ENCODE measurements at regions not wholly inside any gene's neighbourhood (a gene's known extent, or its start where the extent isn't known, plus 50 kb on each side); places are given as distances from the start of the nearest gene placed in this dataset.

DNA sequence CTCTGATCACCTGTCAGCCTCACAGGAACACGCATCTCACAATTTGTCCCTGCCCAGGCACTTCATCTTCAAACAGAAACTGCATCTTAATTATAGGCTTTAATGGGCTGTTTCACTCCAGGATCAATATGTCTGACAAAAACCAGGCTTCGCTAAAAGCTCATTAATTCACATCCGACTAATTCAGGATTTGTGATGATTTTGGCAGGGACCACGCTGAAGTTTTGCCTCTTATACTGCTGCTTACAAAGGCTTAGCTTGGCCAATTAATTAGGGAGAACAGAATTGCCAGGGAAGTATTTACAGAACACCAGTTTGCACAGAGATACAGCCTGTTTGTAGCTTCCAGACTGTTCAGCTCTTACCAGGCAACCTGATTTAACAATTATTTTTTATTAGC lies 541.0 kb upstream of the SPTLC3 start:
- ATAC-seq (no peak), DNase-seq (no peak)
- TF ChIP-seq POLR2A (IDR thresholded peaks at IDR 0.05) = no peak
- TF ChIP-seq, protein P1, sequence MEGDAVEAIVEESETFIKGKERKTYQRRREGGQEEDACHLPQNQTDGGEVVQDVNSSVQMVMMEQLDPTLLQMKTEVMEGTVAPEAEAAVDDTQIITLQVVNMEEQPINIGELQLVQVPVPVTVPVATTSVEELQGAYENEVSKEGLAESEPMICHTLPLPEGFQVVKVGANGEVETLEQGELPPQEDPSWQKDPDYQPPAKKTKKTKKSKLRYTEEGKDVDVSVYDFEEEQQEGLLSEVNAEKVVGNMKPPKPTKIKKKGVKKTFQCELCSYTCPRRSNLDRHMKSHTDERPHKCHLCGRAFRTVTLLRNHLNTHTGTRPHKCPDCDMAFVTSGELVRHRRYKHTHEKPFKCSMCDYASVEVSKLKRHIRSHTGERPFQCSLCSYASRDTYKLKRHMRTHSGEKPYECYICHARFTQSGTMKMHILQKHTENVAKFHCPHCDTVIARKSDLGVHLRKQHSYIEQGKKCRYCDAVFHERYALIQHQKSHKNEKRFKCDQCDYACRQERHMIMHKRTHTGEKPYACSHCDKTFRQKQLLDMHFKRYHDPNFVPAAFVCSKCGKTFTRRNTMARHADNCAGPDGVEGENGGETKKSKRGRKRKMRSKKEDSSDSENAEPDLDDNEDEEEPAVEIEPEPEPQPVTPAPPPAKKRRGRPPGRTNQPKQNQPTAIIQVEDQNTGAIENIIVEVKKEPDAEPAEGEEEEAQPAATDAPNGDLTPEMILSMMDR (IDR thresholded peaks at IDR 0.05) = no peak
- no peaks in the 10 kb centered on the region for H3K4me1 ChIP-seq
- H3K9me3 ChIP-seq = no peaks in the 10 kb centered on the region
- H3K4me3 ChIP-seq = no peak overlapping the region
- no peak overlapping the region for H3K27ac ChIP-seq
- WGBS, 2 donors = 34 to 42% methylated on average over 4 of the region's 4 CpGs
- intact Hi-C loops (cut with DNase I) = no loop called here
- H3K36me3 ChIP-seq (replicated peaks in 1 of 2; ENCODE audit: insufficient read depth in 1 of 2, low read depth in 2 of 2) = no peaks in the 10 kb centered on the region
- no peaks in the 10 kb centered on the region for H3K27me3 ChIP-seq

DNA sequence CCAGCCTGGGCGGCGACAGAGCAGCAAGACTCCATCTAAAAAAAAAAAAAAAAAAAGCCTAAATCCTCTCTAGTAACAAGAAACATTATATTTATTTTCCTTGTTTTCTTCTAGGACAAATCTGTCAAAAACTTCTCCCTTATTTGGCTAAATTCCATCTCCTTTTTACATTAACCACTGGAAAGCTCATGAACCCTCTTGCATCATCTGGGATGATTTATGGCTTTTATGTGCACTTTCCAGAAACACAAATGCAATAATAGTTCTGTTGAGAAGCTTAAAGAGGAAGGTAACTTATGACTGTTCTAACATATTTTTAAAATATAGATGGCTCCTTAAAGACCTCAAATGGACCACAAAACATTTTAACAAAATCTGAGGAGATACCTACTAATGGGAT lies 526.1 kb upstream of the SPTLC3 start:
- Histone ChIP-seq H3K9me3 (no peaks in the 10 kb centered on the region), H3K36me3 (replicated peaks in 1 of 2; ENCODE audit: insufficient read depth in 1 of 2, low read depth in 2 of 2) (no peaks in the 10 kb centered on the region), H3K27ac (no peak overlapping the region), H3K4me1 (no peaks in the 10 kb centered on the region), H3K27me3 (no peaks in the 10 kb centered on the region), H3K4me3 (no peak overlapping the region)
- 87 to 93% methylated on average over 2 of the region's 2 CpGs for WGBS, 2 donors
- TF ChIP-seq, protein P1 (IDR thresholded peaks at IDR 0.05) = no peak
- DNase-seq (no peak), ATAC-seq (no peak)
- intact Hi-C loops (cut with DNase I) = no loop called here

DNA sequence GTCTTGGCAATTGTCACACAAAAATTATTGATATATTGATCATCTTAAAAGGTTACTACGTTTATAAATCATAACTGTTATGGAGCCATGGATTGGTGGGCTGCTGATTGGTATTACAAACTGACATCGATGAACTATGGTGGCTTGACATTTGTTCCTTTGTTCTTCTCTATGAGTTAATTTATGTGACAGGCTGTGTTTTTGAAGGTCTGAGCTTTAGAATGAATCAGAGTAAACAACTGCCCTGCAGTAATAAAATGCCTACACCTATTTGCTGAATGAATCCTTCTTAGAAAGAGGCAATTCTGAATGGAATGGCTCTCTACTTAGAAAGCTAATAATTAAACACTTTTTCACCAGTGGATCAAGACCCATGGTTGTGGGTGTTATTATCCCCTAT lies 506.3 kb upstream of the SPTLC3 start:
- no peak overlapping the region for H3K4me3 ChIP-seq
- no peaks in the 10 kb centered on the region for H3K4me1 ChIP-seq
- H3K27ac ChIP-seq = no peak overlapping the region
- 50 to 61% methylated on average over 2 of the region's 2 CpGs for WGBS, 2 donors
- DNase-seq = no peak
- no peak for ATAC-seq
- intact Hi-C loops (cut with DNase I) = no loop called here
- H3K27me3 ChIP-seq = no peaks in the 10 kb centered on the region
- no peaks in the 10 kb centered on the region for H3K36me3 ChIP-seq (replicated peaks in 1 of 2; ENCODE audit: insufficient read depth in 1 of 2, low read depth in 2 of 2)
- no peak for TF ChIP-seq POLR2A (IDR thresholded peaks at IDR 0.05)
- TF ChIP-seq, protein P1 (IDR thresholded peaks at IDR 0.05) = no peak
- H3K9me3 ChIP-seq = no peaks in the 10 kb centered on the region

DNA sequence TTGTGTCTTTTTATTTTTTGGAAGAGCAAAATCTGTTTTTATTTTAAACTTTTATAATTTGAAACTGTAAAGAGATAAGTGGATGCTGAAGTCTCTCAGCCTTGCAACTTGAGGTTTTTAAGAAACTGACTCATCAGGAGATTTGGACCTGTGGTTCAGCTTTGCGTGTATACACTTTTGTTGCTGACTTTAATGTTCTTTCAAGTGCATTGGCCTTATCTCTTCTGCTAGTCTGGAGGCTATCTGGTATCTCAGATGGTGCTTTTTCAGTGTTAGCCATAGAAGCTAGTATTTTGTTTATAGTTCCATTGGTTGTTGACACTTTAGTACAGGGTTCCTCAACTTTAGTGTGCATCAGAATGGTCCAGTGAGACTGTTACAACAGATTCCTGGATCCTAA lies 504.0 kb upstream of the SPTLC3 start:
- Histone ChIP-seq H3K4me3 (no peak overlapping the region), H3K4me1 (no peaks in the 10 kb centered on the region), H3K36me3 (replicated peaks in 1 of 2; ENCODE audit: insufficient read depth in 1 of 2, low read depth in 2 of 2) (no peaks in the 10 kb centered on the region), H3K27ac (no peak overlapping the region), H3K9me3 (no peaks in the 10 kb centered on the region), H3K27me3 (no peaks in the 10 kb centered on the region)
- no peak for ATAC-seq
- intact Hi-C loops (cut with DNase I) = no loop called here
- DNase-seq = no peak
- no peak for TF ChIP-seq POLR2A (IDR thresholded peaks at IDR 0.05)
- TF ChIP-seq, protein P1 (IDR thresholded peaks at IDR 0.05) = no peak
- WGBS, 2 donors = 86 to 87% methylated on average over 1 of the region's 1 CpG

DNA sequence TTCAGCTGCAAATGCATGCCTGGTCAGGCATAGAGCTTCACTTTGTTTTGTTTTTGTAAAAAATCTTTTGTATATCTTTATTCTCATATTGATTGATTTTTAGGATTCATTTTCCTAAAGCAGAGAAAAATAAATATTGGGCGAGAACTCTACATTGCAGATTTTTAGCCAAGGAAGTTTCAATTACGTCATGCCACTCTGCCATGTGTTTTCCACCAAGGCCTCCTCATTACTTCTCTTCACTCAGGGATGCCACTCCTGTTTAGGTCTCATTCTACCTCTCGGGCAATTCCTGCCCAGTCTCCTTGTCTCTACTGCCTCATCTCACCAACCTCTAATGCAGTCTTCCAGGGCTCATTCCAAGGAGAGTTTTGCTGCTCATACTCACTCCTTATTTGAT lies 497.3 kb upstream of the SPTLC3 start:
- no peaks in the 10 kb centered on the region for H3K36me3 ChIP-seq (replicated peaks in 1 of 2; ENCODE audit: insufficient read depth in 1 of 2, low read depth in 2 of 2)
- no peak for ATAC-seq
- H3K27me3 ChIP-seq = no peaks in the 10 kb centered on the region
- no peak overlapping the region for H3K4me3 ChIP-seq
- no peak for DNase-seq
- H3K27ac ChIP-seq = no peak overlapping the region
- no peak for TF ChIP-seq POLR2A (IDR thresholded peaks at IDR 0.05)
- TF ChIP-seq, protein P1 (IDR thresholded peaks at IDR 0.05) = no peak
- intact Hi-C loops (cut with DNase I) = no loop called here
- no peaks in the 10 kb centered on the region for H3K9me3 ChIP-seq
- 68 to 83% methylated on average over 3 of the region's 3 CpGs for WGBS, 2 donors
- H3K4me1 ChIP-seq = no peaks in the 10 kb centered on the region

All from body of pancreas (tissue), 4 donors.